B cell (primary cell): ENCODE measurements at regions not wholly inside any gene's neighbourhood (a gene's known extent, or its start where the extent isn't known, plus 50 kb on each side); places are given as distances from the start of the nearest gene placed in this dataset.

ENCODE experiments used
- EZH2 ChIP-seq: IDR thresholded peaks from 2 replicates; pipeline ENCODE4 v1.6.1; 2012; ENCODE audit warnings: borderline replicate concordance, low read depth, mild to moderate bottlenecking, moderate library complexity, low read length; ENCODE audit not compliant: insufficient read depth, poor library complexity, severe bottlenecking
- TF ChIP-seq, protein P1 (sequence below): fragments of 200-600 bp; IDR thresholded peaks from one replicate; pipeline ENCODE4 v1.8.0; 2022; ENCODE audit warnings: antibody characterized with exemption, mild to moderate bottlenecking

- TF ChIP-seq, protein P1, sequence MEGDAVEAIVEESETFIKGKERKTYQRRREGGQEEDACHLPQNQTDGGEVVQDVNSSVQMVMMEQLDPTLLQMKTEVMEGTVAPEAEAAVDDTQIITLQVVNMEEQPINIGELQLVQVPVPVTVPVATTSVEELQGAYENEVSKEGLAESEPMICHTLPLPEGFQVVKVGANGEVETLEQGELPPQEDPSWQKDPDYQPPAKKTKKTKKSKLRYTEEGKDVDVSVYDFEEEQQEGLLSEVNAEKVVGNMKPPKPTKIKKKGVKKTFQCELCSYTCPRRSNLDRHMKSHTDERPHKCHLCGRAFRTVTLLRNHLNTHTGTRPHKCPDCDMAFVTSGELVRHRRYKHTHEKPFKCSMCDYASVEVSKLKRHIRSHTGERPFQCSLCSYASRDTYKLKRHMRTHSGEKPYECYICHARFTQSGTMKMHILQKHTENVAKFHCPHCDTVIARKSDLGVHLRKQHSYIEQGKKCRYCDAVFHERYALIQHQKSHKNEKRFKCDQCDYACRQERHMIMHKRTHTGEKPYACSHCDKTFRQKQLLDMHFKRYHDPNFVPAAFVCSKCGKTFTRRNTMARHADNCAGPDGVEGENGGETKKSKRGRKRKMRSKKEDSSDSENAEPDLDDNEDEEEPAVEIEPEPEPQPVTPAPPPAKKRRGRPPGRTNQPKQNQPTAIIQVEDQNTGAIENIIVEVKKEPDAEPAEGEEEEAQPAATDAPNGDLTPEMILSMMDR, result no peak
- no peak for TF ChIP-seq EZH2
These were observed 1372.1 kb upstream of the DDX18 start for GRCh38 chr2:116442418-116442817.
